ENCODE measurements at regions not wholly inside any gene's neighbourhood (a gene's known extent, or its start where the extent isn't known, plus 50 kb on each side); places are given as distances from the start of the nearest gene placed in this dataset.
A peak's percentile ranks its signal among the peaks of the same experiment; 100 is the strongest.

GRCh38 chr7:33725111-33726025, 180.0 kb upstream of the BMPER start:
- no peak for DNase-seq (ENCODE audit: low read depth in 4 of 4, low spot score in 3 of 4)

GRCh38 chr7:33726582-33726981, 178.8 kb upstream of the BMPER start:
- no peak for DNase-seq (ENCODE audit: low read depth in 4 of 4, low spot score in 3 of 4)

- DNase-seq (ENCODE audit: low read depth in 4 of 4, low spot score in 3 of 4), result no peak
These were observed 178.0 kb upstream of the BMPER start for GRCh38 chr7:33727315-33727714.

- DNase-seq (ENCODE audit: low read depth in 4 of 4, low spot score in 3 of 4), result peak in 1 of 4 donors; percentile 39
These were observed 176.3 kb upstream of the BMPER start for GRCh38 chr7:33728873-33729551.

- no peak for DNase-seq (ENCODE audit: low read depth in 4 of 4, low spot score in 3 of 4)
These were observed 175.6 kb upstream of the BMPER start for GRCh38 chr7:33729726-33730125.

- DNase-seq (ENCODE audit: low read depth in 4 of 4, low spot score in 3 of 4), result no peak
These were observed 174.4 kb upstream of the BMPER start for GRCh38 chr7:33730958-33731357.

GRCh38 chr7:33731912-33732311, 173.4 kb upstream of the BMPER start:
- no peak for DNase-seq (ENCODE audit: low read depth in 4 of 4, low spot score in 3 of 4)

- DNase-seq (ENCODE audit: low read depth in 4 of 4, low spot score in 3 of 4), result no peak
These were observed 172.9 kb upstream of the BMPER start for GRCh38 chr7:33732462-33732861.

- peak in 2 of 4 donors; percentile 55 to 85 for DNase-seq (ENCODE audit: low read depth in 4 of 4, low spot score in 3 of 4)
These were observed 171.3 kb upstream of the BMPER start for GRCh38 chr7:33733870-33734650.

GRCh38 chr7:33735403-33735802, 169.9 kb upstream of the BMPER start:
- DNase-seq (ENCODE audit: low read depth in 4 of 4, low spot score in 3 of 4), result no peak

GRCh38 chr7:33736521-33737221, 168.7 kb upstream of the BMPER start:
- DNase-seq (ENCODE audit: low read depth in 4 of 4, low spot score in 3 of 4), result no peak

- DNase-seq (ENCODE audit: low read depth in 4 of 4, low spot score in 3 of 4), result no peak
These were observed 166.9 kb upstream of the BMPER start for GRCh38 chr7:33738260-33738935.

GRCh38 chr7:33739286-33739685, 166.1 kb upstream of the BMPER start:
- DNase-seq (ENCODE audit: low read depth in 4 of 4, low spot score in 3 of 4), result no peak

- no peak for DNase-seq (ENCODE audit: low read depth in 4 of 4, low spot score in 3 of 4)
These were observed 162.8 kb upstream of the BMPER start for GRCh38 chr7:33742521-33742920.

- DNase-seq (ENCODE audit: low read depth in 4 of 4, low spot score in 3 of 4), result no peak
These were observed 162.2 kb upstream of the BMPER start for GRCh38 chr7:33742999-33743587.

GRCh38 chr7:33743594-33743993, 161.7 kb upstream of the BMPER start:
- DNase-seq (ENCODE audit: low read depth in 4 of 4, low spot score in 3 of 4), result no peak

- DNase-seq (ENCODE audit: low read depth in 4 of 4, low spot score in 3 of 4), result no peak
These were observed 160.9 kb upstream of the BMPER start for GRCh38 chr7:33744293-33745075.

- DNase-seq (ENCODE audit: low read depth in 4 of 4, low spot score in 3 of 4), result no peak
These were observed 159.4 kb upstream of the BMPER start for GRCh38 chr7:33745934-33746333.

- no peak for DNase-seq (ENCODE audit: low read depth in 4 of 4, low spot score in 3 of 4)
These were observed 156.5 kb upstream of the BMPER start for GRCh38 chr7:33748793-33749192.
